T-cell (primary cell): ENCODE measurements at regions not wholly inside any gene's neighbourhood (a gene's known extent, or its start where the extent isn't known, plus 50 kb on each side); places are given as distances from the start of the nearest gene placed in this dataset.

Source experiments
- ATAC-seq, 4 experiments: fragments of 200-7000 bp in 3 of 4; fragments of 150-1000 bp in 1 of 4; cut with Tn5 transposase; replicated peaks in 1 of 4; 1 replicate in 3 of 4; 2 replicates in 1 of 4; pipeline ENCODE4 v1.10.0; 2021; ENCODE audit warnings: moderate library complexity in 3 of 4, mild to moderate bottlenecking in 2 of 4, moderate number of reproducible peaks in 1 of 4
- CTCF ChIA-PET, 2 donors: fragments of 300-600 bp; sonication (Branson Sonifier 250); formaldehyde crosslinking; loops; one replicate each; lab custom pipeline; 2022; ENCODE audit warnings: antibody characterized with exemption in 2 of 2; lab: Charles Lee
- POLR2A ChIA-PET, 2 donors: fragments of 300-600 bp; sonication (Branson Sonifier 250); formaldehyde crosslinking; loops; one replicate each; lab custom pipeline; 2022; ENCODE audit warnings: antibody characterized with exemption in 2 of 2; lab: Charles Lee
- DNase-seq, 35 experiments: peaks; one replicate each; pipeline versions ENCODE4 v3.0.0 to v3.0.0-alpha.2; 2013 to 2023
- H3K27ac ChIP-seq: one replicate; pipeline ENCODE4 v1.5.1; 2013; ENCODE audit warnings: low read length
- H3K27me3 ChIP-seq, 2 experiments: replicated peaks in 1 of 2; 1 replicate in 1 of 2; 2 replicates in 1 of 2; pipeline versions ENCODE4 v1.6.1 to v1.7.0; 2013; ENCODE audit warnings: low read length in 1 of 2, mixed read lengths in 1 of 2; ENCODE audit not compliant: control insufficient read depth in 2 of 2, insufficient read depth in 2 of 2; ENCODE audit errors: extremely low read depth in 1 of 2
- H3K36me3 ChIP-seq, 2 donors: 1 replicate in 1 of 2; 2 replicates in 1 of 2; pipeline versions ENCODE4 v1.6.1 to v1.7.0; 2013; ENCODE audit warnings: low read length in 1 of 2; ENCODE audit not compliant: control insufficient read depth in 2 of 2, insufficient read depth in 1 of 2; ENCODE audit errors: extremely low read depth in 1 of 2
- H3K4me1 ChIP-seq, 2 experiments: 1 replicate in 1 of 2; 2 replicates in 1 of 2; pipeline versions ENCODE4 v1.6.1 to v1.7.0; 2013; ENCODE audit warnings: low read length in 2 of 2, mixed read lengths in 1 of 2; ENCODE audit not compliant: insufficient read depth in 2 of 2, control insufficient read depth in 1 of 2; ENCODE audit errors: extremely low read depth in 1 of 2
- H3K4me3 ChIP-seq, 2 donors: 1 replicate in 1 of 2; 2 replicates in 1 of 2; pipeline versions ENCODE4 v1.5.1 to v1.7.0; 2013; ENCODE audit warnings: mild to moderate bottlenecking in 2 of 2, low read length in 1 of 2, moderate library complexity in 1 of 2; ENCODE audit not compliant: control insufficient read depth in 1 of 2; ENCODE audit errors: extremely low read depth in 1 of 2
- H3K9me3 ChIP-seq: 2 replicates; pipeline ENCODE4 v1.7.0; 2013
- H3K27ac Mint-ChIP-seq, 2 donors: one replicate each; pipeline ENCODE4 v1.8.0; 2020 to 2021; ENCODE audit warnings: mild to moderate bottlenecking in 2 of 2, mixed read lengths in 2 of 2
- H3K27me3 Mint-ChIP-seq, 2 donors: one replicate each; pipeline ENCODE4 v1.8.0; 2021 to 2022; ENCODE audit warnings: mixed read lengths in 2 of 2
- H3K36me3 Mint-ChIP-seq: one replicate; pipeline ENCODE4 v1.8.0; 2021; ENCODE audit warnings: mixed read lengths
- H3K4me1 Mint-ChIP-seq, 3 donors: one replicate each; pipeline ENCODE4 v1.8.0; 2020 to 2022; ENCODE audit warnings: mixed read lengths in 3 of 3, mild to moderate bottlenecking in 1 of 3
- H3K4me3 Mint-ChIP-seq, 3 donors: one replicate each; pipeline ENCODE4 v1.8.0; 2020 to 2022; ENCODE audit warnings: mild to moderate bottlenecking in 3 of 3, mixed read lengths in 3 of 3, moderate library complexity in 3 of 3
- H3K9me3 Mint-ChIP-seq, 3 donors: one replicate each; pipeline ENCODE4 v1.8.0; 2020 to 2022; ENCODE audit warnings: mixed read lengths in 3 of 3
- WGBS: methylation state at CpG from one replicate; pipeline ENCODE4 v1.1.5; 2013; ENCODE audit warnings: missing lambda C conversion rate; ENCODE audit not compliant: insufficient coverage; 5-methylcytosine and 5-hydroxymethylcytosine counted together

- H3K9me3 Mint-ChIP-seq, result no peaks in the 10 kb centered on the region
- DNase-seq (no peak), ATAC-seq (no peak)
- Histone ChIP-seq H3K9me3 (no peaks in the 10 kb centered on the region), H3K36me3 (no peaks in the 10 kb centered on the region), H3K4me1 (peaks cover 0 to 4% of the 10 kb centered on the region in 2 experiments), H3K27ac (no peak overlapping the region), H3K4me3 (no peak overlapping the region), H3K27me3 (no peaks in the 10 kb centered on the region)
- H3K36me3 Mint-ChIP-seq, result no peaks in the 10 kb centered on the region
- H3K4me3 Mint-ChIP-seq, result no peak overlapping the region
- H3K27me3 Mint-ChIP-seq, result peaks cover 2 to 3% of the 10 kb centered on the region in 2 donors
- H3K4me1 Mint-ChIP-seq, result peaks cover 4% of the 10 kb centered on the region in 3 donors
- 100% methylated on average over 1 of the region's 3 CpGs for WGBS
- H3K27ac Mint-ChIP-seq, result no peak overlapping the region
- POLR2A ChIA-PET, result no interaction called here
- CTCF ChIA-PET, result no interaction called here
These were observed 219.6 kb downstream of the MRPL39 start for GRCh38 chr21:25387665-25388064.

GRCh38 chr21:25385911-25386474, 221.3 kb downstream of the MRPL39 start:
- ChIA-PET POLR2A (no interaction called here), CTCF (interaction anchor here (0.5 to 2.1 kb wide), 8 partner anchors 16 to 1533 kb away, joined by 3 to 5 read pairs (median 3); no protein-coding TSS in a partner anchor)
- no peak overlapping the region for H3K4me3 ChIP-seq
- Mint-ChIP-seq H3K4me3 (no peak overlapping the region), H3K36me3 (no peaks in the 10 kb centered on the region), H3K4me1 (peaks cover 4% of the 10 kb centered on the region in 3 donors), H3K9me3 (no peaks in the 10 kb centered on the region), H3K27me3 (peaks cover 3 to 4% of the 10 kb centered on the region in 2 donors), H3K27ac (no peak overlapping the region)
- no peak overlapping the region for H3K27ac ChIP-seq
- H3K27me3 ChIP-seq, result no peaks in the 10 kb centered on the region
- no peaks in the 10 kb centered on the region for H3K36me3 ChIP-seq
- H3K4me1 ChIP-seq, result peaks cover 0 to 4% of the 10 kb centered on the region in 2 experiments
- DNase-seq (peak in 1 of 35 experiments; percentile 68), ATAC-seq (peak in 1 of 4 experiments; percentile 50)
- H3K9me3 ChIP-seq, result no peaks in the 10 kb centered on the region
- WGBS, result 0% methylated on average over 1 of the region's 8 CpGs

DNA sequence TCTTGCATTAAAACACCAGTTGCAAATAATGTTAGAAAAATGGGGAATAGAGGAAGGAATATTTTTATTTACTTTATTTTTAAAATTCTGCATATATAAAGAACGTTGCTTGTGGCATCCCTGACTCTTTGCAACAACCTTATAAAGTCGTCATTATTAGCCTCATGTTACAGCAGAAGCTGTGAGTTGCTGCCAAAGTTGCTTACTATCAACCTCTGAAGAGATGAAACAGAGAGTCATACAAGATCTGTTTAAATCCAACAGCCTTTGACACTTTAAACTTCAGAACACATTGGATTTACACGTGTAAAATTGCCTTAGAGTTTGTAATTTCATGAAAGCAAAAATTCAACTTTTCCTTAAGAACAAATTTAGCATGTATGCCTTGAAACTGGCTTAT, 221.9 kb downstream of the MRPL39 start:
- ChIA-PET POLR2A (interaction anchor here in 1 of 2 donors (0.6 kb wide), 1 partner anchor 32 kb away, joined by 3 read pairs; no protein-coding TSS in a partner anchor), CTCF (interaction anchor here (0.7 to 2.1 kb wide), 6 partner anchors 15 to 1532 kb away, joined by 3 to 5 read pairs (median 4); no protein-coding TSS in a partner anchor)
- ATAC-seq, result no peak

GRCh38 chr21:25384782-25385181, 222.5 kb downstream of the MRPL39 start:
- H3K27me3 Mint-ChIP-seq, result peaks cover 3 to 6% of the 10 kb centered on the region in 2 donors
- no peaks in the 10 kb centered on the region for H3K36me3 Mint-ChIP-seq
- Histone ChIP-seq H3K27me3 (no peaks in the 10 kb centered on the region), H3K4me3 (no peak overlapping the region), H3K4me1 (peaks cover 0 to 4% of the 10 kb centered on the region in 2 experiments), H3K9me3 (no peaks in the 10 kb centered on the region), H3K27ac (no peak overlapping the region), H3K36me3 (no peaks in the 10 kb centered on the region)
- ChIA-PET POLR2A (interaction anchor here in 1 of 2 donors (0.6 kb wide), 2 partner anchors 33 to 189 kb away, joined by 3 read pairs; no protein-coding TSS in a partner anchor), CTCF (interaction anchor here (0.7 to 2.1 kb wide), 3 partner anchors 28 to 102 kb away, joined by 3 to 5 read pairs (median 4); no protein-coding TSS in a partner anchor)
- H3K4me3 Mint-ChIP-seq, result no peak overlapping the region
- no peak overlapping the region for H3K27ac Mint-ChIP-seq
- H3K9me3 Mint-ChIP-seq, result no peaks in the 10 kb centered on the region
- ATAC-seq, result no peak
- peaks cover 4% of the 10 kb centered on the region in 3 donors for H3K4me1 Mint-ChIP-seq
- WGBS, result 100% methylated on average over 2 of the region's 4 CpGs
- DNase-seq, result no peak

More for the DNA sequence above, 221.9 kb downstream of the MRPL39 start:
- Mint-ChIP-seq H3K27ac (no peak overlapping the region), H3K4me3 (no peak overlapping the region), H3K4me1 (peaks cover 4% of the 10 kb centered on the region in 3 donors), H3K27me3 (peaks cover 3 to 4% of the 10 kb centered on the region in 2 donors), H3K9me3 (no peaks in the 10 kb centered on the region), H3K36me3 (no peaks in the 10 kb centered on the region)
- H3K27ac ChIP-seq, result no peak overlapping the region
- H3K4me3 ChIP-seq, result no peak overlapping the region
- no peaks in the 10 kb centered on the region for H3K9me3 ChIP-seq
- H3K27me3 ChIP-seq, result no peaks in the 10 kb centered on the region
- no peak for DNase-seq
- H3K36me3 ChIP-seq, result no peaks in the 10 kb centered on the region
- WGBS, result 30% methylated on average over 2 of the region's 3 CpGs
- H3K4me1 ChIP-seq, result peaks cover 0 to 4% of the 10 kb centered on the region in 2 experiments

DNA sequence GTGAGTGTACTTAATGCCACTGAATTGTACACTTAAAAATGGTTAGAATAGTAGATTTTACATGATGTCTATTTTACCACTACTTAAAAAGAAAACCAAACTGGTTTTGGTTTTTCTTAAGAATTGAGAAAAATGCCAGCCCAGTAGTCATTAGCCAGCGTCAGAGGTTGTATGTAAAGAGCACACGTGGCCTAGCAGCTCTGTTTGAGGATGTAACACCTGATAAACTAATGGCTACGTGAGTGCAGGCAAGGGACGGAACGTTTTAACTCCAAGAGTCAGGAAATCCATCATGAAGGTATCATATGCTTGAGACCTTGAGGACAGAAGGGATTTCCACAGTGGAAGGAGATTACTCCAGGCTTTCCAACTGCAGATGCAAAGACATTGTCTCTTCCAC, 223.7 kb downstream of the MRPL39 start:
- POLR2A ChIA-PET, result no interaction called here
- no peak for DNase-seq
- Mint-ChIP-seq H3K4me1 (peaks cover 4% of the 10 kb centered on the region in 3 donors), H3K27ac (no peak overlapping the region), H3K9me3 (no peaks in the 10 kb centered on the region), H3K4me3 (no peak overlapping the region), H3K27me3 (peaks cover 3 to 6% of the 10 kb centered on the region in 2 donors), H3K36me3 (no peaks in the 10 kb centered on the region)
- 59% methylated on average over 3 of the region's 5 CpGs for WGBS
- peaks cover 0 to 4% of the 10 kb centered on the region in 2 experiments for H3K4me1 ChIP-seq
- no peaks in the 10 kb centered on the region for H3K27me3 ChIP-seq
- H3K36me3 ChIP-seq, result no peaks in the 10 kb centered on the region
- ATAC-seq, result no peak
- H3K4me3 ChIP-seq, result no peak overlapping the region
- H3K9me3 ChIP-seq, result no peaks in the 10 kb centered on the region
- no peak overlapping the region for H3K27ac ChIP-seq
- CTCF ChIA-PET, result no interaction called here

GRCh38 chr21:25381936-25382452, 225.3 kb downstream of the MRPL39 start:
- Histone ChIP-seq H3K4me1 (peaks cover 0 to 4% of the 10 kb centered on the region in 2 experiments), H3K36me3 (no peaks in the 10 kb centered on the region), H3K27ac (no peak overlapping the region), H3K27me3 (no peaks in the 10 kb centered on the region), H3K9me3 (no peaks in the 10 kb centered on the region), H3K4me3 (no peak overlapping the region)
- POLR2A ChIA-PET, result no interaction called here
- CTCF ChIA-PET, result no interaction called here
- ATAC-seq (no peak), DNase-seq (no peak)
- Mint-ChIP-seq H3K4me1 (peaks cover 10 to 11% (median 10%) of the 10 kb centered on the region in 3 donors), H3K27me3 (peaks cover 3 to 6% of the 10 kb centered on the region in 2 donors), H3K4me3 (no peak overlapping the region), H3K9me3 (peaks cover 0 to 3% (median 3%) of the 10 kb centered on the region in 3 donors), H3K36me3 (no peaks in the 10 kb centered on the region), H3K27ac (no peak overlapping the region)
- no CpG with 5 or more reads among the region's 6 CpGs for WGBS
